Dendritic cell treated with granulocyte-macrophage colony-stimulating factor and Interleukin-4, amounts not matched to agents 40 ng/mL and 50 ng/mL, for 4 days (primary cell): ENCODE measurements at regions not wholly inside any gene's neighbourhood (a gene's known extent, or its start where the extent isn't known, plus 50 kb on each side); places are given as distances from the start of the nearest gene placed in this dataset.

Source experiments
- H3K27ac Mint-ChIP-seq: one replicate; pipeline ENCODE4 v1.8.0; 2022; ENCODE audit warnings: mild to moderate bottlenecking, mixed read lengths
- H3K27me3 Mint-ChIP-seq: one replicate; pipeline ENCODE4 v1.8.0; 2022; ENCODE audit warnings: mild to moderate bottlenecking, mixed read lengths
- H3K36me3 Mint-ChIP-seq: one replicate; pipeline ENCODE4 v1.8.0; 2022; ENCODE audit warnings: low read depth, mixed read lengths
- H3K4me1 Mint-ChIP-seq: one replicate; pipeline ENCODE4 v1.8.0; 2022; ENCODE audit warnings: low read depth, mixed read lengths
- H3K4me3 Mint-ChIP-seq: one replicate; pipeline ENCODE4 v1.8.0; 2022; ENCODE audit warnings: mild to moderate bottlenecking, moderate library complexity, mixed read lengths
- H3K9me3 Mint-ChIP-seq: one replicate; pipeline ENCODE4 v1.8.0; 2022; ENCODE audit warnings: mixed read lengths
- intact Hi-C: fragments of 100-400 bp; cut with micrococcal nuclease; formaldehyde crosslinking; loops from one replicate; pipeline ENCODE4 v1.15.0; 2022

- no peak overlapping the region for H3K4me3 Mint-ChIP-seq
- H3K36me3 Mint-ChIP-seq, result no peaks in the 10 kb centered on the region
- no peak overlapping the region for H3K27ac Mint-ChIP-seq
- H3K4me1 Mint-ChIP-seq, result no peaks in the 10 kb centered on the region
- H3K27me3 Mint-ChIP-seq, result peaks cover 6% of the 10 kb centered on the region
- intact Hi-C loops, result no loop called here
- H3K9me3 Mint-ChIP-seq, result peaks cover 8% of the 10 kb centered on the region
Measured at GRCh38 chr20:22773344-22773743, 189.0 kb upstream of the FOXA2 start.

DNA sequence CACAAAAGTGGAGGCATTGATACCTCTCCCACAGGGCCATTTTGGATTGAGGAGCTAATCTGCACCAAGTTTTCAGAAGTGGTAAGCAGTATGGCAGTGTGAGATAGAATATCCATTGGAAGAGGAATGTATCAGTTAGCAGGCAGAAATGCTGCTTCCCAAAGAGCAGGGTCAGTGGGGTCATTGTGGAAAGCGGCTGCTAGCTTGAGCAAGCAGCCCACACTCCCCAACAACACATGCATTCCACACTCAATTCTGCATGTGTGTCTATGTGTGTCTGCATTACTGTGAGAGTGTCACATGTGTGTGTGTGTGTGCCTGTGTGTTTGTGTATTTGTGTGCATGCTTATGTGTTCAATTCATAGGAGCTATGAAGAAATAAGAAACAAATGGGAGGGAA is 190.9 kb upstream of the FOXA2 start:
- Mint-ChIP-seq H3K4me1 (no peaks in the 10 kb centered on the region), H3K27ac (no peak overlapping the region), H3K9me3 (peaks cover 8% of the 10 kb centered on the region), H3K27me3 (peaks cover 3% of the 10 kb centered on the region), H3K4me3 (no peak overlapping the region), H3K36me3 (no peaks in the 10 kb centered on the region)
- intact Hi-C loops, result no loop called here

GRCh38 chr20:22775671-22776139 is 191.3 kb upstream of the FOXA2 start:
- intact Hi-C loops, result no loop called here
- Mint-ChIP-seq H3K27me3 (peaks cover 3% of the 10 kb centered on the region), H3K4me3 (no peak overlapping the region), H3K4me1 (no peaks in the 10 kb centered on the region), H3K27ac (no peak overlapping the region), H3K36me3 (no peaks in the 10 kb centered on the region), H3K9me3 (peaks cover 8% of the 10 kb centered on the region)

DNA sequence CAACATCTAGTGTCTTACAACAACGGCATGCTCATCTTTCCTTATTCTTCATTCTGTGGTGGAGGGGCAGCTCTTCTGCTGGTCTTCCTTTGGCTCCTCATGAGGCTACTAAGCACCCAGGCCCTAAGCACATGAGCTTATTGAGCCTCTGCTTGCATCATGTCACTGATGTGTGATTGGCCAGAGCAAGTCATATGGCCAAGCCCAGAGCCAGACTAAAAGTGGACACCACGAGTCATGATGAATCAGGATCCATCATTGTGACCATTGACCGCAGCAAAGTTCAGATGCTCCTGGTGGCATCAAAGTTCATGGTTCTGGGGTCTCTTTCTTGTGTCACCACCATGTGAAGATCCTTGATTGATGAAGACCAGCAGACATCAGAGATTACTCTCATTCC is 192.0 kb upstream of the FOXA2 start:
- intact Hi-C loops, result no loop called here
- Mint-ChIP-seq H3K27ac (no peak overlapping the region), H3K4me1 (no peaks in the 10 kb centered on the region)

DNA sequence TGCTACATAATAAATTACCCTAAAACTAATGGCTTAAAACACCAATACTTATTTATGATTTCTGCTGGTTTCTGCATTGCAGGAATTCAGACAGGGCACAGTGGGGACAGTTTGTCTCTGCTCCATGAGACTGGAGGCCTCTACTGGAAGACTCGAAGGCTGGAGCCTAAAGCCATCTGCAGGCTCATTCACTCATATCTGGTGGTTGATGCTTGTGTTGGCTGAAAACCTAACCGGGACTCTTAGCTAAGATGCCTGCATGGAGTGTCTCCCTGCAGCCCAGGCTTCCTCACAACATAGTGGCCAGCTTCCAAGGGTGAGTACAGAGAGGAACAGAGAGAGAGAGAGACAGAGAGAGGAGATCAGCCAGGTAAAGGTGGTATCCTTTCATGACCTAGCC is 195.5 kb upstream of the FOXA2 start:
- H3K4me1 Mint-ChIP-seq, result no peaks in the 10 kb centered on the region
- H3K27ac Mint-ChIP-seq, result no peak overlapping the region
- intact Hi-C loops, result no loop called here
- H3K36me3 Mint-ChIP-seq, result no peaks in the 10 kb centered on the region
- H3K27me3 Mint-ChIP-seq, result no peaks in the 10 kb centered on the region
- peaks cover 8% of the 10 kb centered on the region for H3K9me3 Mint-ChIP-seq
- no peak overlapping the region for H3K4me3 Mint-ChIP-seq

More for the DNA sequence above, 192.0 kb upstream of the FOXA2 start:
- no peak overlapping the region for H3K4me3 Mint-ChIP-seq
- peaks cover 3% of the 10 kb centered on the region for H3K27me3 Mint-ChIP-seq
- H3K36me3 Mint-ChIP-seq, result no peaks in the 10 kb centered on the region
- peaks cover 8% of the 10 kb centered on the region for H3K9me3 Mint-ChIP-seq

DNA sequence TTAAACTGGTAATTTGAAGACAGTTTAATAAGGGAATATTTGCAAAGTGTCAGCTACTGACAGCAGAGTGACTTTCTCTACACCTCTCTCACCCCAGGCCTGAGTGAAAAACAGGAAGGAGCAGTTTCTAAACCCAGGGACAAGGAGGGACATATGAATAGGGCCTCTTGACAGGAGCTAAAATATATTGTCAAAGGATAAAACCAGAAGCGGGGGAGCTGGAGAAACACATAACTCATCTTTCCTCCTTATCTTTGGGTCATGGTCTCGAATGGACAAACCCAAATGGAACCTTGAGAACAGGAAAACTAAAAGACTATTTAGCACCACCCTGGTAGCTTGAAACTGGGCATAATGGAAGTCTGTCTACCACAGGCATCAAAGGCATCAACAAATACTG is 197.5 kb upstream of the FOXA2 start:
- Mint-ChIP-seq H3K4me1 (no peaks in the 10 kb centered on the region), H3K36me3 (no peaks in the 10 kb centered on the region), H3K27me3 (peaks cover 3% of the 10 kb centered on the region), H3K9me3 (no peaks in the 10 kb centered on the region), H3K27ac (no peak overlapping the region), H3K4me3 (no peak overlapping the region)
- intact Hi-C loops, result no loop called here

DNA sequence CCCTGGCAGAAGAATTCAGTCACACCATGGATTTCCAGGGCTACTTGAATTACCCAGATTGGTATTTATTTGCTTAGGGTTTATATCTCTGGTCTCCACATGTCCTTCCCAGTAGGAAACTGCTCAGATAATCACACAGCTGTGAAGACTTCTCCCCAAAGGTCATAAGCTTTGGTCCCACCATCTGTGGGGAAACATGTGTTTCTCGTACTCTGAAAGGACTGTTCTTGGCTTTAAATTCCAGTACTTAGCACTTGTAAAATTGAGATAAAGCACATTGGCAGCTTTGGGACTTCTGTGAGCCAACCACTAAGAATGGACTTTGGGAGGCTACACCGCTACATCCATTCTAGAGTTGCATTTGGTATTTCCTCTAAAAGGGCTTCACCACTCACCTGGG is 205.3 kb upstream of the FOXA2 start:
- no peak overlapping the region for H3K27ac Mint-ChIP-seq
- intact Hi-C loops, result no loop called here
- H3K4me3 Mint-ChIP-seq, result no peak overlapping the region
- no peaks in the 10 kb centered on the region for H3K9me3 Mint-ChIP-seq
- no peaks in the 10 kb centered on the region for H3K36me3 Mint-ChIP-seq
- H3K27me3 Mint-ChIP-seq, result peaks cover 3% of the 10 kb centered on the region
- H3K4me1 Mint-ChIP-seq, result peaks cover 6% of the 10 kb centered on the region

- H3K27ac Mint-ChIP-seq, result no peak overlapping the region
Measured at GRCh38 chr20:22791396-22791795, 207.0 kb upstream of the FOXA2 start.

GRCh38 chr20:22791877-22792525 is 207.6 kb upstream of the FOXA2 start:
- Mint-ChIP-seq H3K27ac (no peak overlapping the region), H3K9me3 (no peaks in the 10 kb centered on the region), H3K4me3 (no peak overlapping the region), H3K36me3 (no peaks in the 10 kb centered on the region), H3K4me1 (peaks cover 8% of the 10 kb centered on the region), H3K27me3 (no peaks in the 10 kb centered on the region)
- intact Hi-C loops, result no loop called here

More at GRCh38 chr20:22791396-22791795, 207.0 kb upstream of the FOXA2 start:
- intact Hi-C loops, result no loop called here
- Mint-ChIP-seq H3K27me3 (no peaks in the 10 kb centered on the region), H3K36me3 (no peaks in the 10 kb centered on the region), H3K4me3 (no peak overlapping the region), H3K9me3 (no peaks in the 10 kb centered on the region), H3K4me1 (peaks cover 8% of the 10 kb centered on the region)

DNA sequence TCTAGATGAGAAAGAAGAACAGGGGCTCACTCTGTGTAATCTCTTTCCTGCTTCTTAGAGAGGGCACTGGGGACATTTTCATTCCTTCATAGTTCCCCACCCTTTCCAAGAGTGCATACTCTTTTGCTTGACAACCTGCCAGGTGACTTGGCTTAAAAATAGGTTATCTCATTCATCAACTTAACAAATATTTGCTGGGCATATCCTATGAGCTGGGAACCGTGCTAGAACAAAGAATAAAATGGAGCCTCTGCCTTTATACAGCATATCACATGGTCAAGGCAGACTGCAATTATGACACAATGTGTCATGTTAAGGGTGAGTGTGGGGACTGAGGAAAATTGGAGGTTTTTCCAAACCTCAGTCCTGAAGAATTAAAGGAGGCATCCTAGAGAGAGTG is 209.8 kb upstream of the FOXA2 start:
- Mint-ChIP-seq H3K36me3 (no peaks in the 10 kb centered on the region), H3K27me3 (peaks cover 3% of the 10 kb centered on the region), H3K4me1 (peaks cover 8% of the 10 kb centered on the region), H3K9me3 (no peaks in the 10 kb centered on the region), H3K4me3 (no peak overlapping the region), H3K27ac (no peak overlapping the region)
- intact Hi-C loops, result no loop called here

DNA sequence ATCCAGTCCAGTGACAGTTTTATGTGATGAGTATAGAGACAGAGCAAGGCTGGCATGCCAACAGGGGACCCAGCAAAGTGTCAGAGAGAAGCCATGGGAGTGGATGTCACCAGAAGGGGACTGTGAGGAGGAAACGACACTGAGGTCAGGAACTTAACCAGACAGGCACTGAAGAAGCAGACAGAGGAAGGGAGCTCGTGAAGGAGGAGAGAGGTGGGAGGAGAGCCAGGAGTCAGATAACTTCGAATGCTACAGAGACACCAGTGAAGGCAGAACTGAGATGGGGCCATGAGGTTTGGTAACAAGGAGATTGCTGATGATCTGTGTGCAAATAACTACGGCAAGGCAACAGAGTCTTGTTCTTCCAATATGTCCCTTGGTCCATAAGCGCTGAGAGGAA is 211.1 kb upstream of the FOXA2 start:
- no peak overlapping the region for H3K4me3 Mint-ChIP-seq
- H3K9me3 Mint-ChIP-seq, result no peaks in the 10 kb centered on the region
- peaks cover 8% of the 10 kb centered on the region for H3K4me1 Mint-ChIP-seq

GRCh38 chr20:22795871-22796270 is 211.5 kb upstream of the FOXA2 start:
- H3K9me3 Mint-ChIP-seq, result no peaks in the 10 kb centered on the region
- no peak overlapping the region for H3K4me3 Mint-ChIP-seq
- H3K4me1 Mint-ChIP-seq, result peaks cover 8% of the 10 kb centered on the region
- intact Hi-C loops, result no loop called here
- H3K27me3 Mint-ChIP-seq, result peaks cover 3% of the 10 kb centered on the region
- no peaks in the 10 kb centered on the region for H3K36me3 Mint-ChIP-seq
- no peak overlapping the region for H3K27ac Mint-ChIP-seq

More for the DNA sequence above, 211.1 kb upstream of the FOXA2 start:
- H3K36me3 Mint-ChIP-seq, result no peaks in the 10 kb centered on the region
- H3K27ac Mint-ChIP-seq, result no peak overlapping the region
- peaks cover 3% of the 10 kb centered on the region for H3K27me3 Mint-ChIP-seq
- intact Hi-C loops, result no loop called here

DNA sequence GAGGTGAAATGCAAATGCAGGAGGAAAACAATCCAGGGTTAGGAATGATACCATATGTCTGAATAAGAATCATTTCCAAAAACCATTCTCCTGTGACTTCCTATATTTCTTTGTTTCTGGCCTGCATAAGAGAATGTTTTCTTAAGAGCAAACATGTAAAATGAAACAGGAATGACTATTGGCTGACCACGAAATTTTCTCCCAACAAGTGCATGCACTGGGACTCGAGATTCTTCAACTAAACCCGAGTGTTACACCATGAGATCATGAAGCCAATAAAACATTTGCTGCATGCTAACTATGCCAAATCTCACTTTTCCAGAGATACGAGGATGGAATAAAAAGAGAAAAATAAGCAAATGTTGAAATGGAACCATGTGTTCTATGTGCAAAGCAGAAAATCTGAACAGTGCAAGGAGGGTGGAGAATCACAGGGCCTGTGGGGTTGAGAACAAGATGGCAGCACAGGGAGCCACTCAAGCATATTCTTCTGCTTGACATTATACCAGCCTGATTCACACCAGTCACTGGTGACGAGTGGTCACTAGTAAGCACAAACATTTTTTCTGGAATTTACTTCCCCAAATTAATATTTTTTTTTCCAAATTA is 212.2 kb upstream of the FOXA2 start:
- H3K9me3 Mint-ChIP-seq, result no peaks in the 10 kb centered on the region
- no peak overlapping the region for H3K27ac Mint-ChIP-seq
- H3K27me3 Mint-ChIP-seq, result peaks cover 6% of the 10 kb centered on the region
- intact Hi-C loops, result no loop called here
- H3K36me3 Mint-ChIP-seq, result no peaks in the 10 kb centered on the region
- H3K4me1 Mint-ChIP-seq, result peaks cover 8% of the 10 kb centered on the region
- no peak overlapping the region for H3K4me3 Mint-ChIP-seq

DNA sequence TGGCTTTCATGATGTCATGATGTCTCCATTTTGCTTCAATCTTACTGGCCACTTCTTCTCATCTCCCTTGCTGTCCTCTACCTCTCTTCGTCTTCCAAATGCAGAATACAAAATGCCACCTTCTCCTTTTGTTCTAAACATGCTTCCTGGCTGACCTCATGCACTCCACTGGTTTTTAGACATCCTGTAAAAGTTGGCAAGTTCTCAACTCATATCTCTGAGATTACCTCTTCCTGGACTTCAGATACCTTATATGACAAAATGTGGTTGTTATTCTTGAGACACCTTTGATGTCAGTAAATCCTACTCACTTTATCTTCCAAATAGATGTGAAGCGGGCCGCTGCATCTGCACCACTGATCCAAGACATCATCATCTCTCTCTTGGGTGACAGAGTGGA is 212.7 kb upstream of the FOXA2 start:
- H3K27me3 Mint-ChIP-seq, result peaks cover 6% of the 10 kb centered on the region
- H3K9me3 Mint-ChIP-seq, result no peaks in the 10 kb centered on the region
- H3K27ac Mint-ChIP-seq, result no peak overlapping the region
- H3K4me1 Mint-ChIP-seq, result peaks cover 8% of the 10 kb centered on the region
- no peaks in the 10 kb centered on the region for H3K36me3 Mint-ChIP-seq
- H3K4me3 Mint-ChIP-seq, result no peak overlapping the region
- intact Hi-C loops, result no loop called here

GRCh38 chr20:22799687-22800086 is 215.3 kb upstream of the FOXA2 start:
- Mint-ChIP-seq H3K4me3 (no peak overlapping the region), H3K36me3 (no peaks in the 10 kb centered on the region), H3K9me3 (no peaks in the 10 kb centered on the region), H3K27me3 (peaks cover 12% of the 10 kb centered on the region), H3K27ac (no peak overlapping the region), H3K4me1 (peaks cover 3% of the 10 kb centered on the region)
- intact Hi-C loops, result no loop called here
